K562 (cell line): ENCODE measurements at regions not wholly inside any gene's neighbourhood (a gene's known extent, or its start where the extent isn't known, plus 50 kb on each side); places are given as distances from the start of the nearest gene placed in this dataset.

Experiments used
- ATAC-seq: fragments of 200-7000 bp; cut with Tn5 transposase; 3 replicates; pipeline ENCODE4 v1.9.1; 2020; ENCODE audit warnings: moderate library complexity
- BruUV-seq: library from RNA; stranded (reverse); fragments of 400-500 nt; replicated peaks from 2 replicates; lab custom pipeline; 2021; lab: Mats Ljungman, UMichigan
- CTCF ChIA-PET: fragments of 300-600 bp; formaldehyde crosslinking; extraction: SDS; loops from one replicate; lab custom pipeline; 2021; ENCODE audit warnings: low intra/inter-chr PET ratio; lab: Yijun Ruan, JAX
- POLR2A ChIA-PET: fragments of 300-600, 350-650 bp; sonication (Branson Sonifier 250); formaldehyde crosslinking; extraction: SDS; loops from one replicate; lab custom pipeline; 2021; ENCODE audit warnings: antibody characterized with exemption, inconsistent platforms; lab: Yijun Ruan, JAX
- DNase-seq, 4 experiments: peaks; one replicate each; pipeline versions ENCODE4 v3.0.0 to v3.0.0-alpha.2; 2011 to 2018; ENCODE audit warnings: low spot score in 3 of 4, mixed read lengths in 3 of 4; ENCODE audit errors: extremely low read depth in 1 of 4
- FAIRE-seq: peaks from 2 replicates; lab custom pipeline; 2011; peaks lifted over from hg19 to GRCh38; lab: Jason Lieb, UNC
- H2AFZ ChIP-seq: 2 replicates; pipeline ENCODE4 v1.6.0; 2011; ENCODE audit warnings: low read depth, low read length, control low read depth, inconsistent platforms
- H3K27ac ChIP-seq: fragments of 200-600 bp; 3 replicates; pipeline ENCODE4 v1.8.0; 2011; ENCODE audit warnings: low read depth, mild to moderate bottlenecking, control low read depth, inconsistent platforms, low read length, moderate library complexity, mixed read lengths; ENCODE audit errors: extremely low read depth
- H3K27me3 ChIP-seq, 2 experiments: fragments of 300-600 bp in 1 of 2; 2 replicates in 1 of 2; 3 replicates in 1 of 2; pipeline versions ENCODE4 v1.6.0 to v1.8.0; 2011; ENCODE audit warnings: inconsistent platforms in 2 of 2, low read length in 2 of 2, mild to moderate bottlenecking in 1 of 2, mixed read lengths in 1 of 2, moderate library complexity in 1 of 2; ENCODE audit not compliant: control insufficient read depth in 2 of 2, insufficient read depth in 2 of 2
- H3K36me3 ChIP-seq: fragments of 300-600 bp; 3 replicates; pipeline ENCODE4 v1.8.0; 2011; ENCODE audit warnings: mild to moderate bottlenecking, low read length, inconsistent platforms; ENCODE audit not compliant: control insufficient read depth, insufficient read depth
- H3K4me1 ChIP-seq, 2 experiments: fragments of 200-600 bp in 1 of 2; replicated peaks in 1 of 2; 2 replicates in 1 of 2; 3 replicates in 1 of 2; pipeline versions ENCODE4 v1.5.1 to v1.8.0; 2011; ENCODE audit warnings: inconsistent platforms in 2 of 2, low read length in 2 of 2, mild to moderate bottlenecking in 1 of 2, mixed read lengths in 1 of 2, moderate library complexity in 1 of 2; ENCODE audit not compliant: control insufficient read depth in 2 of 2, insufficient read depth in 2 of 2
- H3K4me2 ChIP-seq: 2 replicates; pipeline ENCODE4 v1.6.1; 2011; ENCODE audit warnings: low read length, control low read depth, inconsistent platforms, mixed read lengths; ENCODE audit not compliant: insufficient read depth
- H3K4me3 ChIP-seq: fragments of 200-600 bp; sonication (generic), shearing (Covaris generic); 2 replicates; pipeline ENCODE4 v1.5.1; 2016; ENCODE audit warnings: control low read depth, inconsistent platforms
- H3K79me2 ChIP-seq: fragments of 200-600 bp; 3 replicates; pipeline ENCODE4 v1.8.0; 2011; ENCODE audit warnings: low read length, inconsistent platforms; ENCODE audit not compliant: control insufficient read depth, insufficient read depth
- H3K9ac ChIP-seq, 2 experiments: 2 replicates each; pipeline versions ENCODE4 v1.6.0 to v1.6.1; 2011; ENCODE audit warnings: low read depth in 2 of 2, low read length in 2 of 2, control low read depth in 1 of 2, inconsistent platforms in 1 of 2, mild to moderate bottlenecking in 1 of 2, mixed read lengths in 1 of 2; ENCODE audit not compliant: insufficient read depth in 1 of 2
- H3K9me1 ChIP-seq: one replicate; pipeline ENCODE4 v1.6.0; 2011; ENCODE audit warnings: inconsistent platforms, mild to moderate bottlenecking, low read length, moderate library complexity; ENCODE audit not compliant: control insufficient read depth, insufficient read depth
- H3K9me3 ChIP-seq: replicated peaks from 2 replicates; pipeline ENCODE4 v1.5.1; 2011; ENCODE audit warnings: low read depth, low read length, inconsistent platforms; ENCODE audit not compliant: control insufficient read depth, insufficient read depth
- H4K20me1 ChIP-seq: replicated peaks from 2 replicates; pipeline ENCODE4 v1.6.1; 2011; ENCODE audit warnings: low read length, inconsistent platforms, mixed read lengths; ENCODE audit not compliant: control insufficient read depth, insufficient read depth
- BHLHE40 ChIP-seq: IDR thresholded peaks from 2 replicates; pipeline ENCODE4 v1.6.1; 2011; ENCODE audit warnings: low read length, improper control_type of control experiment
- BMI1 ChIP-seq: fragments of 150-350 bp; IDR thresholded peaks from 2 replicates; pipeline ENCODE4 v1.6.1; 2014; ENCODE audit warnings: low read length
- CHD2 ChIP-seq: IDR thresholded peaks from 2 replicates; pipeline ENCODE4 v1.6.1; 2011; ENCODE audit warnings: low read depth, low read length
- DDX20 ChIP-seq: fragments of 450-650 bp; IDR thresholded peaks from 2 replicates; pipeline ENCODE4 v1.6.1; 2016; ENCODE audit warnings: missing genetic modification characterization, low read depth, mild to moderate bottlenecking, missing compliant biosample characterization, moderate library complexity
- HDAC6 ChIP-seq: IDR thresholded peaks from 2 replicates; pipeline ENCODE4 v1.6.1; 2012; ENCODE audit warnings: low read depth, mild to moderate bottlenecking, control low read depth, inconsistent platforms, low read length, moderate library complexity
- HNRNPH1 ChIP-seq: fragments of 200-400 bp; formaldehyde crosslinking; optimal IDR thresholded peaks from 2 replicates; pipeline ENCODE3; 2017; ENCODE audit warnings: low read depth, mild to moderate bottlenecking, low read length, moderate library complexity
- HNRNPUL1 ChIP-seq: fragments of 200-400 bp; formaldehyde crosslinking; IDR thresholded peaks from 2 replicates; pipeline ENCODE4 v1.6.1; 2017; ENCODE audit warnings: low read length
- NFXL1 ChIP-seq: fragments of 450-650 bp; formaldehyde crosslinking; IDR thresholded peaks from 2 replicates; pipeline ENCODE4 v1.4.0; 2021; ENCODE audit warnings: mild to moderate bottlenecking
- SMAD3 ChIP-seq: fragments of 450-650 bp; formaldehyde crosslinking; conservative IDR thresholded peaks from 2 replicates; pipeline ENCODE4 v1.4.0; 2020; ENCODE audit warnings: mild to moderate bottlenecking
- TCF3 ChIP-seq: sonication (generic); formaldehyde crosslinking; IDR thresholded peaks from 2 replicates; pipeline ENCODE4 v1.4.0; 2020; ENCODE audit warnings: mild to moderate bottlenecking, missing genetic modification reagents
- ZNF133 ChIP-seq: fragments of 250-450 bp; sonication (Bioruptor Pico); IDR thresholded peaks from 2 replicates; pipeline ENCODE4 v1.4.0; 2020; ENCODE audit warnings: mild to moderate bottlenecking
- ZNF134 ChIP-seq: fragments of 250-450 bp; sonication (Bioruptor Pico); conservative IDR thresholded peaks from 2 replicates; pipeline ENCODE4 v1.4.0; 2020
- ZNF41 ChIP-seq: fragments of 250-450 bp; sonication (Bioruptor Pico); conservative IDR thresholded peaks from 2 replicates; pipeline ENCODE4 v1.4.0; 2020; ENCODE audit warnings: mild to moderate bottlenecking
- ZNF77 ChIP-seq: fragments of 250-450 bp; sonication (Bioruptor Pico); IDR thresholded peaks from 2 replicates; pipeline ENCODE4 v1.5.0; 2020
- WGBS: fragments of 100-300 bp; shearing (Covaris generic); methylation state at CpG from one replicate; pipeline ENCODE4 v1.1.6; 2016; ENCODE audit warnings: low coverage, mixed read lengths; ENCODE audit not compliant: insufficient coverage; ENCODE audit errors: missing lambda C conversion rate; 5-methylcytosine and 5-hydroxymethylcytosine counted together
- in situ Hi-C: fragments of 300-500 bp; cut with MboI; formaldehyde crosslinking; loops from 4 replicates; pipeline ENCODE4 v1.15.0; 2018; ENCODE audit warnings: inconsistent platforms, mixed read lengths
- intact Hi-C: fragments of 100-400 bp; cut with micrococcal nuclease; formaldehyde crosslinking; loops from 2 replicates; pipeline ENCODE4 v1.14.2; 2022
- TF ChIP-seq, protein P1 (sequence below): fragments of 450-650 bp; IDR thresholded peaks from 2 replicates; pipeline ENCODE4 v1.7.0; 2016; ENCODE audit warnings: borderline replicate concordance
- TF ChIP-seq, protein P2 (sequence below): fragments of 250-450 bp; sonication (Bioruptor Pico); IDR thresholded peaks from 2 replicates; pipeline ENCODE4 v1.4.0; 2020; ENCODE audit warnings: borderline replicate concordance

DNA sequence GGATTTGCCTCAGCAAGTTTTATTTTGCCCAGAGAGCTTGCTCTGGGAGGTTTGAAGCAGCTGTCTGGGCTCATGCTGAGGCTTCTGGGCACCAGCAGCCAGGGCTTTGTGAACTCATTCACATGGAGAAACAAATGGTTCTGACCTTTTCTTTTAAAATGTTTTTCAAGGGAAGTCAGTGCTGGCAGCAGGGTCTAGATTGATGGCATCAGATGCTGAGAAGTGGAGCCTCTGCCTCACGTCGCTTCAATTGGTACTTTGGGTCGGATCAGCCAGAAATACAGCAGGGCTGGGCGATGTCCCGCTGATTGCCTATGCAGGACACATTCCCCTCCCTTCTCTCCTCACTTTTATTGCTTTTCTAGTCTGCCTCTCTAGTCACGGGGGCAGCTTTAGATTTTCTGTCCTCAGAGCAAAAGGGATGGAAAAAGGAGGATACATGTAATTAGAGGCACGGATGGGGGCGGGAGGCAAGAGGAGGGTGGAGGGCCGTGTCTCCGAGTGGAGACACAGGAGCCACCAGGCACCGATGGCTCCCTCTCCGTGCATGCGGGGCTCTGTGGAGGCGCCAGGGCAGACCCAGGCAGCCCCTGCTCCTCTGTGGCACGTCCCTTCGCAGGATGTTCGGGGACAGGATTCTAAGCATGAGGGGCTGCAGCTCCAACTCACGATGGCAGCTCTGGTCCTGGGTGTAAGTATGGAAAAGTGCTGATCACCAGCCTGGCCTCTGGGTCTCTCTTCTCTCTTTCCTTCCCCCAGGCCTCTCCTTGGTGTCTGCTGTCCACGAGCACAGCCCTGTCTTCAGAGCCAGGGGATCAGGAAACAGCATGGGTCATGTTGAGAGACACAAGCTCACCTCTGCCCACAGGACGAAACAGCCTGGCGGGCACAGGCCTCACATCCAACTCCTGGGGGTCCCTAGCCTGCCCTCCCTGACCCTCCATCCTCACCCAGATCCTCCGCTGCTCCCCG is 116.1 kb downstream of the FAM43A start:
- Histone ChIP-seq H3K4me2 (no peak overlapping the region), H2AFZ (no peak overlapping the region), H3K27me3 (peaks cover 21 to 57% of the 10 kb centered on the region in 2 experiments), H3K9ac (peak overlapping the region in 1 of 2 experiments; percentile 12; a peak in 1 of 4 replicates), H4K20me1 (no peaks in the 10 kb centered on the region), H3K4me1 (no peaks in the 10 kb centered on the region), H3K27ac (no peak overlapping the region), H3K9me1 (no peaks in the 10 kb centered on the region), H3K79me2 (no peaks in the 10 kb centered on the region), H3K4me3 (no peak overlapping the region), H3K9me3 (peaks cover 2% of the 10 kb centered on the region; the same call in 1 of the 2 replicates), H3K36me3 (no peaks in the 10 kb centered on the region)
- in situ Hi-C loops = no loop called here
- intact Hi-C loops = no loop called here
- ATAC-seq (no peak), FAIRE-seq (no peak), DNase-seq (no peak)
- 0% methylated on average over 19 of the region's 23 CpGs for WGBS
- ChIA-PET CTCF (no interaction called here), POLR2A (interaction anchor here (0.6 kb wide), 1 partner anchor 120 kb away, joined by 3 read pairs; no protein-coding TSS in a partner anchor)
- no TSS peak for BruUV-seq
- TF ChIP-seq BMI1 = no peak
- TF ChIP-seq, protein P1, sequence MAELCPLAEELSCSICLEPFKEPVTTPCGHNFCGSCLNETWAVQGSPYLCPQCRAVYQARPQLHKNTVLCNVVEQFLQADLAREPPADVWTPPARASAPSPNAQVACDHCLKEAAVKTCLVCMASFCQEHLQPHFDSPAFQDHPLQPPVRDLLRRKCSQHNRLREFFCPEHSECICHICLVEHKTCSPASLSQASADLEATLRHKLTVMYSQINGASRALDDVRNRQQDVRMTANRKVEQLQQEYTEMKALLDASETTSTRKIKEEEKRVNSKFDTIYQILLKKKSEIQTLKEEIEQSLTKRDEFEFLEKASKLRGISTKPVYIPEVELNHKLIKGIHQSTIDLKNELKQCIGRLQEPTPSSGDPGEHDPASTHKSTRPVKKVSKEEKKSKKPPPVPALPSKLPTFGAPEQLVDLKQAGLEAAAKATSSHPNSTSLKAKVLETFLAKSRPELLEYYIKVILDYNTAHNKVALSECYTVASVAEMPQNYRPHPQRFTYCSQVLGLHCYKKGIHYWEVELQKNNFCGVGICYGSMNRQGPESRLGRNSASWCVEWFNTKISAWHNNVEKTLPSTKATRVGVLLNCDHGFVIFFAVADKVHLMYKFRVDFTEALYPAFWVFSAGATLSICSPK = no peak
- no peak for TF ChIP-seq HNRNPH1
- no peak for TF ChIP-seq ZNF41 (CRISPR knock-in tag)
- TF ChIP-seq SMAD3 (CRISPR knock-in tag) = no peak
- TF ChIP-seq DDX20 (tag) = no peak
- no peak for TF ChIP-seq BHLHE40
- no peak for TF ChIP-seq NFXL1
- TF ChIP-seq, protein P2, sequence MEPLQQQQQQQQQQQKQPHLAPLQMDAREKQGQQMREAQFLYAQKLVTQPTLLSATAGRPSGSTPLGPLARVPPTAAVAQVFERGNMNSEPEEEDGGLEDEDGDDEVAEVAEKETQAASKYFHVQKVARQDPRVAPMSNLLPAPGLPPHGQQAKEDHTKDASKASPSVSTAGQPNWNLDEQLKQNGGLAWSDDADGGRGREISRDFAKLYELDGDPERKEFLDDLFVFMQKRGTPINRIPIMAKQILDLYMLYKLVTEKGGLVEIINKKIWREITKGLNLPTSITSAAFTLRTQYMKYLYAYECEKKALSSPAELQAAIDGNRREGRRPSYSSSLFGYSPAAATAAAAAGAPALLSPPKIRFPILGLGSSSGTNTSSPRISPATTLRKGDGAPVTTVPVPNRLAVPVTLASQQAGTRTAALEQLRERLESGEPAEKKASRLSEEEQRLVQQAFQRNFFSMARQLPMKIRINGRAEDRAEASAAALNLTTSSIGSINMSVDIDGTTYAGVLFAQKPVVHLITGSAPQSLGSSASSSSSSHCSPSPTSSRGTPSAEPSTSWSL (CRISPR knock-in tag) = no peak
- TF ChIP-seq HDAC6 = no peak
- TF ChIP-seq TCF3 (CRISPR knock-in tag) = no peak
- TF ChIP-seq ZNF134 (CRISPR knock-in tag) = no peak
- no peak for TF ChIP-seq ZNF77
- no peak for TF ChIP-seq CHD2
- TF ChIP-seq ZNF133 = no peak
- no peak for TF ChIP-seq HNRNPUL1
